ENCODE measurements at regions not wholly inside any gene's neighbourhood (a gene's known extent, or its start where the extent isn't known, plus 50 kb on each side); places are given as distances from the start of the nearest gene placed in this dataset.

- Histone ChIP-seq H3K27ac (ENCODE audit: low read length) (no peak overlapping the region), H3K9me2 (ENCODE audit: insufficient read depth, low read length) (no peaks in the 10 kb centered on the region), H3K9ac (ENCODE audit: low read length) (no peak overlapping the region), H3K4me3 (ENCODE audit: low read length) (no peak overlapping the region), H3K9me3 (ENCODE audit: low read length) (no peaks in the 10 kb centered on the region), H3K36me3 (ENCODE audit: insufficient read depth, low read length) (no peaks in the 10 kb centered on the region), H3K27me3 (ENCODE audit: insufficient read depth, low read depth, low read length) (no peaks in the 10 kb centered on the region), H4K20me1 (ENCODE audit: insufficient read depth) (no peaks in the 10 kb centered on the region), H3K79me2 (replicated peaks; ENCODE audit: insufficient read depth, low read length) (no peaks in the 10 kb centered on the region), H2AFZ (ENCODE audit: low read depth, low read length) (no peak overlapping the region), H3K4me2 (ENCODE audit: low read length) (no peak overlapping the region), H3F3A (ENCODE audit: insufficient read depth, low read length, poor library complexity, severe bottlenecking) (no peaks in the 10 kb centered on the region)
- TF ChIP-seq EZH2 (IDR thresholded peaks at IDR 0.05; ENCODE audit: borderline replicate concordance, insufficient read depth, low read length, poor library complexity, severe bottlenecking), result no peak
- TF ChIP-seq, protein P1, sequence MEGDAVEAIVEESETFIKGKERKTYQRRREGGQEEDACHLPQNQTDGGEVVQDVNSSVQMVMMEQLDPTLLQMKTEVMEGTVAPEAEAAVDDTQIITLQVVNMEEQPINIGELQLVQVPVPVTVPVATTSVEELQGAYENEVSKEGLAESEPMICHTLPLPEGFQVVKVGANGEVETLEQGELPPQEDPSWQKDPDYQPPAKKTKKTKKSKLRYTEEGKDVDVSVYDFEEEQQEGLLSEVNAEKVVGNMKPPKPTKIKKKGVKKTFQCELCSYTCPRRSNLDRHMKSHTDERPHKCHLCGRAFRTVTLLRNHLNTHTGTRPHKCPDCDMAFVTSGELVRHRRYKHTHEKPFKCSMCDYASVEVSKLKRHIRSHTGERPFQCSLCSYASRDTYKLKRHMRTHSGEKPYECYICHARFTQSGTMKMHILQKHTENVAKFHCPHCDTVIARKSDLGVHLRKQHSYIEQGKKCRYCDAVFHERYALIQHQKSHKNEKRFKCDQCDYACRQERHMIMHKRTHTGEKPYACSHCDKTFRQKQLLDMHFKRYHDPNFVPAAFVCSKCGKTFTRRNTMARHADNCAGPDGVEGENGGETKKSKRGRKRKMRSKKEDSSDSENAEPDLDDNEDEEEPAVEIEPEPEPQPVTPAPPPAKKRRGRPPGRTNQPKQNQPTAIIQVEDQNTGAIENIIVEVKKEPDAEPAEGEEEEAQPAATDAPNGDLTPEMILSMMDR (IDR thresholded peaks at IDR 0.05; ENCODE audit: poor library complexity, severe bottlenecking), result no peak
- no peak for TF ChIP-seq SMC3 (conservative IDR thresholded peaks at IDR 0.05; ENCODE audit: poor library complexity)
- TF ChIP-seq POLR2AphosphoS5 (IDR thresholded peaks at IDR 0.05), result no peak
- TF ChIP-seq, protein P2, sequence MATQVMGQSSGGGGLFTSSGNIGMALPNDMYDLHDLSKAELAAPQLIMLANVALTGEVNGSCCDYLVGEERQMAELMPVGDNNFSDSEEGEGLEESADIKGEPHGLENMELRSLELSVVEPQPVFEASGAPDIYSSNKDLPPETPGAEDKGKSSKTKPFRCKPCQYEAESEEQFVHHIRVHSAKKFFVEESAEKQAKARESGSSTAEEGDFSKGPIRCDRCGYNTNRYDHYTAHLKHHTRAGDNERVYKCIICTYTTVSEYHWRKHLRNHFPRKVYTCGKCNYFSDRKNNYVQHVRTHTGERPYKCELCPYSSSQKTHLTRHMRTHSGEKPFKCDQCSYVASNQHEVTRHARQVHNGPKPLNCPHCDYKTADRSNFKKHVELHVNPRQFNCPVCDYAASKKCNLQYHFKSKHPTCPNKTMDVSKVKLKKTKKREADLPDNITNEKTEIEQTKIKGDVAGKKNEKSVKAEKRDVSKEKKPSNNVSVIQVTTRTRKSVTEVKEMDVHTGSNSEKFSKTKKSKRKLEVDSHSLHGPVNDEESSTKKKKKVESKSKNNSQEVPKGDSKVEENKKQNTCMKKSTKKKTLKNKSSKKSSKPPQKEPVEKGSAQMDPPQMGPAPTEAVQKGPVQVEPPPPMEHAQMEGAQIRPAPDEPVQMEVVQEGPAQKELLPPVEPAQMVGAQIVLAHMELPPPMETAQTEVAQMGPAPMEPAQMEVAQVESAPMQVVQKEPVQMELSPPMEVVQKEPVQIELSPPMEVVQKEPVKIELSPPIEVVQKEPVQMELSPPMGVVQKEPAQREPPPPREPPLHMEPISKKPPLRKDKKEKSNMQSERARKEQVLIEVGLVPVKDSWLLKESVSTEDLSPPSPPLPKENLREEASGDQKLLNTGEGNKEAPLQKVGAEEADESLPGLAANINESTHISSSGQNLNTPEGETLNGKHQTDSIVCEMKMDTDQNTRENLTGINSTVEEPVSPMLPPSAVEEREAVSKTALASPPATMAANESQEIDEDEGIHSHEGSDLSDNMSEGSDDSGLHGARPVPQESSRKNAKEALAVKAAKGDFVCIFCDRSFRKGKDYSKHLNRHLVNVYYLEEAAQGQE (IDR thresholded peaks at IDR 0.05; ENCODE audit: borderline replicate concordance), result no peak
- no peak for TF ChIP-seq TAF1 (IDR thresholded peaks at IDR 0.05; ENCODE audit: low read depth)
- TF ChIP-seq RAD21 (conservative IDR thresholded peaks at IDR 0.05), result no peak
- no peak for TF ChIP-seq MXI1 (conservative IDR thresholded peaks at IDR 0.05; ENCODE audit: poor library complexity, severe bottlenecking)
- no peak for TF ChIP-seq EP300 (conservative IDR thresholded peaks at IDR 0.05; ENCODE audit: poor library complexity, severe bottlenecking)
Measured at GRCh38 chrX:142149919-142150318, 55.2 kb downstream of the MAGEC2 start.

DNA sequence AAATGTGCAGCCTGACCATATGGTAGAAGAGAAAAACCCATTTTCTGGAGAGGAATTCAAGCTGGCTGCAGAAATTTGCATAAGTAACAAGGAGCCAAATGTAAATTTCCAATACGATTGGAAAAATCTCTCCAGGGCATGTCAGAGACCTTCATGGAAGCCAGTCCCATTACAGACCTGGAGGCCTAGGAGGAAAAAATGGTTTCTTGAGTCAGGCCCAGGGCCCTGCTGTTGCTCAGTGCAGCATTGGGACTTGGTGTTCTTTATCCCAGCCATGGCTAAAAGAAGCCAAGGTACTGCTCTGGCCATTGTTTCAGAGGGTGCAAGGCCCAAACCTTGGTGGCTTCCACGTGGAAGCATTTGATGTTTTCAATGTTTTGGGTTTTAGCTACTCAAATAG, 70.6 kb downstream of the MAGEC2 start:
- Histone ChIP-seq H3F3A (ENCODE audit: insufficient read depth, low read length, poor library complexity, severe bottlenecking) (no peaks in the 10 kb centered on the region), H3K36me3 (ENCODE audit: insufficient read depth, low read length) (no peaks in the 10 kb centered on the region), H2AFZ (ENCODE audit: low read depth, low read length) (no peak overlapping the region), H3K9ac (ENCODE audit: low read length) (no peak overlapping the region), H3K27ac (ENCODE audit: low read length) (no peak overlapping the region), H3K79me2 (replicated peaks; ENCODE audit: insufficient read depth, low read length) (no peaks in the 10 kb centered on the region), H3K4me3 (ENCODE audit: low read length) (no peak overlapping the region), H3K27me3 (ENCODE audit: insufficient read depth, low read depth, low read length) (no peaks in the 10 kb centered on the region), H3K9me2 (ENCODE audit: insufficient read depth, low read length) (no peaks in the 10 kb centered on the region), H3K9me3 (ENCODE audit: low read length) (no peaks in the 10 kb centered on the region), H4K20me1 (ENCODE audit: insufficient read depth) (no peaks in the 10 kb centered on the region), H3K4me2 (ENCODE audit: low read length) (no peak overlapping the region)
- TF ChIP-seq EP300 (conservative IDR thresholded peaks at IDR 0.05; ENCODE audit: poor library complexity, severe bottlenecking) (no peak), TAF1 (IDR thresholded peaks at IDR 0.05; ENCODE audit: low read depth) (no peak), SMC3 (conservative IDR thresholded peaks at IDR 0.05; ENCODE audit: poor library complexity) (no peak), RAD21 (conservative IDR thresholded peaks at IDR 0.05) (no peak), EZH2 (IDR thresholded peaks at IDR 0.05; ENCODE audit: borderline replicate concordance, insufficient read depth, low read length, poor library complexity, severe bottlenecking) (no peak), MXI1 (conservative IDR thresholded peaks at IDR 0.05; ENCODE audit: poor library complexity, severe bottlenecking) (no peak), POLR2AphosphoS5 (IDR thresholded peaks at IDR 0.05) (no peak)
- TF ChIP-seq, protein P2 (IDR thresholded peaks at IDR 0.05; ENCODE audit: borderline replicate concordance), result no peak
- TF ChIP-seq, protein P1 (IDR thresholded peaks at IDR 0.05; ENCODE audit: poor library complexity, severe bottlenecking), result no peak
